Keratinocyte (primary cell): ENCODE measurements at regions not wholly inside any gene's neighbourhood (a gene's known extent, or its start where the extent isn't known, plus 50 kb on each side); places are given as distances from the start of the nearest gene placed in this dataset.

Source experiments
- DNase-seq: peaks from one replicate; pipeline ENCODE4 v3.0.0-alpha.2; 2011; ENCODE audit warnings: low read depth, missing footprints, low spot score
- FAIRE-seq: peaks from 2 replicates; lab custom pipeline; 2011; peaks lifted over from hg19 to GRCh38; lab: Jason Lieb, UNC
- H2AFZ ChIP-seq: 2 replicates; pipeline ENCODE4 v1.6.0; 2012; ENCODE audit warnings: low read length, control low read depth, inconsistent platforms; ENCODE audit not compliant: control insufficient read depth
- H3K27ac ChIP-seq: 2 replicates; pipeline ENCODE4 v1.5.1; 2011; ENCODE audit warnings: low read length; ENCODE audit not compliant: control insufficient read depth, insufficient read depth
- H3K27me3 ChIP-seq: 3 replicates; pipeline ENCODE4 v1.6.0; 2011; ENCODE audit warnings: low read length; ENCODE audit not compliant: control insufficient read depth, insufficient read depth; ENCODE audit errors: extremely low read depth
- H3K36me3 ChIP-seq, 2 experiments: 2 replicates in 1 of 2; 3 replicates in 1 of 2; pipeline ENCODE4 v1.5.1; 2011; ENCODE audit warnings: low read length in 2 of 2, mild to moderate bottlenecking in 1 of 2; ENCODE audit not compliant: control insufficient read depth in 2 of 2, insufficient read depth in 2 of 2; ENCODE audit errors: extremely low read depth in 1 of 2
- H3K4me1 ChIP-seq: 3 replicates; pipeline ENCODE4 v1.5.1; 2011; ENCODE audit warnings: low read length; ENCODE audit not compliant: control insufficient read depth, insufficient read depth; ENCODE audit errors: extremely low read depth
- H3K4me2 ChIP-seq: 3 replicates; pipeline ENCODE4 v1.6.0; 2011; ENCODE audit warnings: low read depth, low read length; ENCODE audit not compliant: control insufficient read depth, insufficient read depth; ENCODE audit errors: extremely low read depth
- H3K4me3 ChIP-seq, 3 experiments: fragments of 200-600 bp in 1 of 3; sonication (generic) in 1 of 3; 2 replicates in 2 of 3; 3 replicates in 1 of 3; pipeline ENCODE4 v1.5.1; 2011 to 2016; ENCODE audit warnings: low read length in 3 of 3, mild to moderate bottlenecking in 3 of 3, control low read depth in 2 of 3, inconsistent platforms in 1 of 3, low read depth in 1 of 3, mixed read lengths in 1 of 3, mixed run types in 1 of 3, moderate library complexity in 1 of 3; ENCODE audit not compliant: control insufficient read depth in 2 of 3, insufficient read depth in 2 of 3; ENCODE audit errors: extremely low read depth in 1 of 3
- H3K79me2 ChIP-seq: 2 replicates; pipeline ENCODE4 v1.6.0; 2012; ENCODE audit warnings: low read length; ENCODE audit not compliant: control insufficient read depth, insufficient read depth
- H3K9ac ChIP-seq: 3 replicates; pipeline ENCODE4 v1.6.0; 2011; ENCODE audit warnings: low read length; ENCODE audit not compliant: control insufficient read depth, insufficient read depth; ENCODE audit errors: extremely low read depth
- H3K9me1 ChIP-seq: 3 replicates; pipeline ENCODE4 v1.6.0; 2011; ENCODE audit warnings: low read length; ENCODE audit not compliant: control insufficient read depth, insufficient read depth; ENCODE audit errors: extremely low read depth
- H3K9me3 ChIP-seq: 2 replicates; pipeline ENCODE4 v1.5.1; 2012; ENCODE audit warnings: low read depth, low read length; ENCODE audit not compliant: control insufficient read depth
- H4K20me1 ChIP-seq: 3 replicates; pipeline ENCODE4 v1.6.0; 2011; ENCODE audit warnings: low read length; ENCODE audit not compliant: control insufficient read depth, insufficient read depth; ENCODE audit errors: extremely low read depth
- CTCF ChIP-seq, 3 experiments: IDR thresholded peaks in 1 of 3; conservative IDR thresholded peaks in 1 of 3; optimal IDR thresholded peaks in 1 of 3; 2 replicates in 2 of 3; 3 replicates in 1 of 3; pipeline versions ENCODE3 to v1.5.1; 2011; ENCODE audit warnings: low read length in 3 of 3, mild to moderate bottlenecking in 3 of 3, moderate library complexity in 2 of 3, control low read depth in 1 of 3, inconsistent platforms in 1 of 3; ENCODE audit not compliant: insufficient read depth in 2 of 3; ENCODE audit errors: extremely low read depth in 1 of 3
- EZH2 ChIP-seq: IDR thresholded peaks from one replicate; pipeline ENCODE4 v1.6.1; 2012; ENCODE audit warnings: inconsistent platforms, mild to moderate bottlenecking, low read length, moderate library complexity
- dilution Hi-C: fragments of 300-500 bp; cut with MboI; formaldehyde crosslinking; loops from one replicate; pipeline ENCODE4 v1.7.0; 2020; ENCODE audit warnings: low sequenced_read_pairs; ENCODE audit not compliant: extremely low pct_ligation_motif_present

DNA sequence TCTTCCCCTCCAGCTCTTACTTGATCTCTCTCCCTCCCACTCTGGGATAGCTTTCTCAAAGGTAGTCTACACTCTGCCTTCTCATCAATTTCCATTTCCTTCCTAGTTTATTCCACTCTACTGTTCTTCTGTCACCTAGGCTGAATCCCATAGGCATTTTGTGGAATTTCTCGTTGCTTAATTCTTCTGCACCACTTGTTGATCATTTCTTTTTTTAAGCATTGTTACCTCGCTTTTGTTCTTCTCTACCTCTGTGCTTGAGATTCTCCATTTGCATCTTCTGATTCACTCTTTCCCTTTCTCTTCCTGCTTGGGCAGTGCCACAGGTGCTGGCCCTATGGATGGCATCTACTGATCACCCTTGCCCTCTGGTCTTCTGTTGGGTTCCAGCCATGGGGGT is 567.2 kb downstream of the CDH26 start:
- no peak overlapping the region for H3K27ac ChIP-seq
- no peak overlapping the region for H3K4me3 ChIP-seq
- peaks cover 10% of the 10 kb centered on the region for H3K27me3 ChIP-seq
- H3K4me1 ChIP-seq, result no peaks in the 10 kb centered on the region
- dilution Hi-C loops, result no loop called here
- TF ChIP-seq EZH2 (no peak), CTCF (optimal IDR thresholded peaks at IDR 0.05 in 1 of 3, IDR thresholded peaks at IDR 0.05 in 1 of 3, conservative IDR thresholded peaks at IDR 0.05 in 1 of 3; ENCODE audit: extremely low read depth in 1 of 3, insufficient read depth in 2 of 3, low read length in 3 of 3) (no peak)
- DNase-seq (no peak), FAIRE-seq (no peak)
- H3K9ac ChIP-seq, result no peak overlapping the region
- no peak overlapping the region for H3K4me2 ChIP-seq
- H3K36me3 ChIP-seq, result no peaks in the 10 kb centered on the region
- H3K9me3 ChIP-seq, result no peaks in the 10 kb centered on the region
- H4K20me1 ChIP-seq, result no peaks in the 10 kb centered on the region
- no peak overlapping the region for H2AFZ ChIP-seq
- H3K9me1 ChIP-seq, result no peaks in the 10 kb centered on the region
- H3K79me2 ChIP-seq, result no peaks in the 10 kb centered on the region

- no peaks in the 10 kb centered on the region for H3K79me2 ChIP-seq
- no peak overlapping the region for H2AFZ ChIP-seq
- no peak overlapping the region for H3K9ac ChIP-seq
- no peak overlapping the region for H3K4me2 ChIP-seq
- H3K36me3 ChIP-seq, result no peaks in the 10 kb centered on the region
- FAIRE-seq (no peak), DNase-seq (no peak)
- H3K27ac ChIP-seq, result no peak overlapping the region
- H3K4me3 ChIP-seq, result no peak overlapping the region
- no peaks in the 10 kb centered on the region for H3K4me1 ChIP-seq
- TF ChIP-seq CTCF (optimal IDR thresholded peaks at IDR 0.05 in 1 of 3, IDR thresholded peaks at IDR 0.05 in 1 of 3, conservative IDR thresholded peaks at IDR 0.05 in 1 of 3; ENCODE audit: extremely low read depth in 1 of 3, insufficient read depth in 2 of 3, low read length in 3 of 3), result no peak
- TF ChIP-seq EZH2, result no peak
- dilution Hi-C loops, result no loop called here
- H3K27me3 ChIP-seq, result peaks cover 12% of the 10 kb centered on the region
- H3K9me1 ChIP-seq, result no peaks in the 10 kb centered on the region
- no peaks in the 10 kb centered on the region for H3K9me3 ChIP-seq
- no peaks in the 10 kb centered on the region for H4K20me1 ChIP-seq
Observed at GRCh38 chr20:60527656-60528055, 569.4 kb downstream of the CDH26 start.
